Thymus (tissue), 11 donors: ENCODE measurements at regions not wholly inside any gene's neighbourhood (a gene's known extent, or its start where the extent isn't known, plus 50 kb on each side); places are given as distances from the start of the nearest gene placed in this dataset.
"Not testable (repeated sequence)": the region's sequence is repeated elsewhere in the genome, so short reads cannot be mapped to it uniquely, and the experiment has no call there.

ENCODE experiments used
- DNase-seq, 9 donors: peaks; one replicate each; pipeline ENCODE4 v3.0.0-alpha.2; 2013; ENCODE audit warnings: low spot score in 9 of 9, low read depth in 6 of 9, missing footprints in 1 of 9
- H3K27ac ChIP-seq, 2 donors: one replicate each; pipeline ENCODE4 v1.5.1; 2013; ENCODE audit warnings: control low read depth in 1 of 2, low read depth in 1 of 2, low read length in 1 of 2, mild to moderate bottlenecking in 1 of 2, moderate library complexity in 1 of 2
- H3K27me3 ChIP-seq, 2 donors: one replicate each; pipeline ENCODE4 v1.5.1; 2013; ENCODE audit warnings: low read length in 1 of 2; ENCODE audit not compliant: control insufficient read depth in 2 of 2, insufficient read depth in 1 of 2
- H3K36me3 ChIP-seq, 2 donors: one replicate each; pipeline ENCODE4 v1.5.1; 2013; ENCODE audit warnings: low read length in 1 of 2, mild to moderate bottlenecking in 1 of 2, moderate library complexity in 1 of 2; ENCODE audit not compliant: control insufficient read depth in 2 of 2, insufficient read depth in 2 of 2
- H3K4me1 ChIP-seq, 2 donors: one replicate each; pipeline ENCODE4 v1.5.1; 2013; ENCODE audit warnings: low read length in 2 of 2; ENCODE audit not compliant: control insufficient read depth in 2 of 2, insufficient read depth in 2 of 2
- H3K4me3 ChIP-seq, 2 donors: one replicate each; pipeline ENCODE4 v1.5.1; 2013; ENCODE audit warnings: low read length in 2 of 2, control low read depth in 1 of 2, mild to moderate bottlenecking in 1 of 2
- H3K9me3 ChIP-seq, 2 donors: one replicate each; pipeline ENCODE4 v1.5.1; 2013; ENCODE audit warnings: low read length in 1 of 2, mild to moderate bottlenecking in 1 of 2; ENCODE audit not compliant: control insufficient read depth in 2 of 2, insufficient read depth in 1 of 2
- WGBS: extraction: QIAGEN DNeasy Blood & Tissue Kit; methylation state at CpG from one replicate; pipeline ENCODE4 v1.1.7; 2013; 5-methylcytosine and 5-hydroxymethylcytosine counted together
- donor health status: healthy.

DNA sequence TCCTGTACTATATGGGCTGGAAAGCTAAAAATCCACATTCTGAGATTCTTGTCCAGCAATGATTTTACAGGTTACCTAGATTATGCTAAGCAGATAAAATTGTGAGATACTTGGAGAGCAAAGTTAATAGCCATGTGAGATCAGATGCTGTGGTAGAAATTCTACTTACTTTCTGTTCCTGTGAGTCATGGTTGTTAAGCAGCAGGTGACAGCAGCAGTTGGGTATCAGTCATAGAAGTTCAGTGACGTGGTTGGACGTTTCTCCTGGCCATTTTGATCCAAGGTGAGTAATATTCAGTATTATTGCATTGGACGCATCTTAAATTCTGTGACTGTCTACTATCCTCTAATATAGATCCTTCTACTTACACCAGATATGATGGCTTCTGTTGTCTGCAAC lies 524.5 kb downstream of the TMEM38B start:
- H3K36me3 ChIP-seq = no peaks in the 10 kb centered on the region
- no peak for DNase-seq
- H3K4me3 ChIP-seq = no peak overlapping the region
- H3K27ac ChIP-seq = no peak overlapping the region
- no peaks in the 10 kb centered on the region for H3K27me3 ChIP-seq
- 92% methylated on average over 3 of the region's 3 CpGs for WGBS
- H3K4me1 ChIP-seq = no peaks in the 10 kb centered on the region
- no peaks in the 10 kb centered on the region for H3K9me3 ChIP-seq

DNA sequence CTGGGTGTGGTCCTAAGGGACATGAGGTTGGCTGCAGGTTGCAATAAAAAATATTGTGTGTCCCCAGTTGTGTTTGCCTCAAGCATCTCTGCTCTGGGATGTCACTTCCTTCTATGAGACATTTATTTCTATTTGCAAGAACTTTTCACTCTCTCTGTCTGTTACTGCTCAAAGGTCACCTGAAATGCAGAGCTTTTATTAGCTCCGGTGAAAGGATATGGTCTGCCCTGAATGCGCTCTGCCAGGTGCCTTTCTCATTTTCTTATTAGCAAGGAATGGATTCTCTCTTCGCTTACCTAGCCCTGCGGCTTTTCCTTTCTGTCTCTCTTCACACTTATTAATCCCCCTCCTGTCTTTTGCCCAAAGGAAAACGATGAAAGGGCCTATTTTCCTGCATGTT lies 526.1 kb downstream of the TMEM38B start:
- H3K4me3 ChIP-seq = no peak overlapping the region
- no peaks in the 10 kb centered on the region for H3K27me3 ChIP-seq
- H3K9me3 ChIP-seq = no peaks in the 10 kb centered on the region
- H3K36me3 ChIP-seq = no peaks in the 10 kb centered on the region
- WGBS = 97% methylated on average over 5 of the region's 5 CpGs
- H3K4me1 ChIP-seq = no peaks in the 10 kb centered on the region
- no peak overlapping the region for H3K27ac ChIP-seq
- DNase-seq = no peak

DNA sequence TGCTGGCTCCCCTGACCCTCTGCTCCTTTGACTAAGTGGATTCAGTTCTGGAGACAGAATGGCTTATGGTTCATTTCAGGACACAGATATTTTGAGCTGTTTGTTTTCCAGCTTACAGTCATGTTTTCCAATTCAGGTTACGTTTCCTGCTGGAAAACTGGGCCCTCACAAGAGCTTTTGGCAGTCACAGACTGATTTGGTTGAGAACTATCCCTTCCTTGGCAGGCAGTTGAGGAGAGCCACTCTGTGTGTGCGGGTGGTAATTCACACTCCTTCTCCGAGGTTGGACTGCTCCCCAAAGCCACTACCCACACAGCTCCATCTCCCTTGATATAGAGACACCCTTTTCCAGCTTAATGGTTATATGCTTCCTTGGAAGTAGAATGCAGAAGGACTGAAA lies 534.5 kb downstream of the TMEM38B start:
- Histone ChIP-seq H3K9me3 (no peaks in the 10 kb centered on the region), H3K27ac (no peak overlapping the region), H3K36me3 (no peaks in the 10 kb centered on the region), H3K4me3 (no peak overlapping the region), H3K27me3 (no peaks in the 10 kb centered on the region), H3K4me1 (no peaks in the 10 kb centered on the region)
- WGBS = 89% methylated on average over 3 of the region's 3 CpGs
- DNase-seq = no peak

DNA sequence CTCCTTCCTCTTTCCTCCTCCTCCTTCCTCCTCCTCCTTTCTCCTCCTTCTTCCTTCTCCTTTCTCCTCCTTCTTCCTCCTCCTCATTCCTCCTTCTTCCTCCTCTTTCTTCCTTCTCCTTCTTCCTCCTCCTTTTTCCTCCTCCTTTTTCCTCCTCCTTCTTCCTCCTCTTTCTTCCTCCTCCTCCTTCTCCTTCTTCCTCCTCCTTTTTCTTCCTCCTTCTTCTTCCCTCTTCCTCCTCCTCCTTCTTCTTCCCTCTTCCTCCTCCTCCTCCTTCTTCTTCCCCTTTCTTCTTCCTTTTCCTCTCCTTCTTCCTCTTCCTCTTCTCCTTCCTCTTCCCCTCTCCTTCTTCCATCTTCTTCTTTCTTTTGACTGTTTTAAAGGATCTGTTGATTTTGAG lies 538.8 kb downstream of the TMEM38B start:
- no peak for DNase-seq
- Histone ChIP-seq H3K27me3 (no peaks in the 10 kb centered on the region), H3K4me1 (no peaks in the 10 kb centered on the region), H3K9me3 (no peaks in the 10 kb centered on the region), H3K4me3 (no peak overlapping the region), H3K36me3 (no peaks in the 10 kb centered on the region), H3K27ac (no peak overlapping the region)

DNA sequence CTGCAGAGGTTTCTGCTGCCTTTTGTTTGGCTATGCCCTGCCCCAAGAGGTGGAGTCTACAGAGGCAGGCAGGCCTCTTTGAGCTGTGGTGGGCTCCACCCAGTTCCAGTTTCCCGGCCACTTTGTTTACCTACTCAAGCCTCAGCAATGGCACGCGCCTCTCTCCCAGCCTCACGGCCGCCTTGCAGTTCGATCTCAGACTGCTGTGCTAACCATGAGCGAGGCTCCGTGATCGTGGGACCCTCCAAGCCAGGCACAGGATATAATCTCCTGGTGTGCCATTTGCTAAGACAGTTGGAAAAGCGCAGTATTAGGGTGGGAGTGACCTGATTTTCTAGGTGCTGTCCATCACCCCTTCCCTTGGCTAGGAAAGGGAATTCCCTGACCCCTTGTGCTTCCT lies 566.6 kb downstream of the TMEM38B start:
- H3K27ac ChIP-seq, H3K9me3 ChIP-seq, H3K4me3 ChIP-seq, H3K4me1 ChIP-seq, H3K27me3 ChIP-seq, H3K36me3 ChIP-seq, DNase-seq: not testable (repeated sequence)
- WGBS = 98% methylated on average over 10 of the region's 10 CpGs

DNA sequence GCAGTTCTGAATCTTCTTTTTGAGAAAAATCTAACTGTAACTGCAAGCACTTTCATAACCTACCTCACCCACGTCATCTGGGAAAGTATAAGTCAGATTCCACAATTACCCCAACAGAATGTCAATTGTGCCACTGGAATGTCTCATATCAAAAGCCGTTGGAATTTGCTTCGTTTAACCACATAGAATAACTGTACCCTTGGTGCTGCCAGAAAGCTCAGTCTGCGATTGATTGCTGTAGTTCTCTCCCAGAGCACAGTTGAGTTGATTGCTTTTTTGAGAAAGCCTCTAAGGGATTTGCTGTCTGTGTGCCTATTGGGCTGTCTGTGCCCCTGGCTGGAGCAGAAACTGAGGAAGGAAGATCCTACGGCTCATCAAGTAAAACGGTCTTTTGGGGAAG lies 583.6 kb downstream of the TMEM38B start:
- Histone ChIP-seq H3K4me1 (no peaks in the 10 kb centered on the region), H3K36me3 (no peaks in the 10 kb centered on the region), H3K27ac (no peak overlapping the region), H3K4me3 (no peak overlapping the region), H3K9me3 (no peaks in the 10 kb centered on the region), H3K27me3 (no peaks in the 10 kb centered on the region)
- WGBS = 94% methylated on average over 6 of the region's 6 CpGs
- DNase-seq = no peak

DNA sequence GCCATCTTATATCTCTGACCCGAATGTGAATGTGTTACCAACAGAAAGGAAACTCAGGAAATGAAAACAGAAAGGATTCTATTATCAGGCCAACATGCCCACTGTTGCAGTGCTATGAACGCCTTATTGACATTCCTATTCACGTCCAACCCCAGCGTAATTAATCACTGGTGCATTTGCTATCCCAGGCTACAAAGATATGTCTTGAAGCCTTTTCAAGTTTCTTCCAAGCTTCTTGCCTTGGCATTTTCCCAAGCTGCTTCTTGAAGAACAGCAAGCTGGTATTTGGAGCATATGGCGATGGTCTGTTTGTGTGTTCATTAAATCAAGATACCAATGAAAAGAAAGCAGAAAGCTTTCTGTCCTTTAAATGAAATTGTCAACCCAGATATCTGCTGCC lies 579.2 kb upstream of the ZNF462 start:
- DNase-seq = no peak
- no peak overlapping the region for H3K27ac ChIP-seq
- no peaks in the 10 kb centered on the region for H3K36me3 ChIP-seq
- WGBS = 64% methylated on average over 5 of the region's 5 CpGs
- no peaks in the 10 kb centered on the region for H3K4me1 ChIP-seq
- H3K9me3 ChIP-seq = no peaks in the 10 kb centered on the region
- H3K4me3 ChIP-seq = no peak overlapping the region
- H3K27me3 ChIP-seq = no peaks in the 10 kb centered on the region

DNA sequence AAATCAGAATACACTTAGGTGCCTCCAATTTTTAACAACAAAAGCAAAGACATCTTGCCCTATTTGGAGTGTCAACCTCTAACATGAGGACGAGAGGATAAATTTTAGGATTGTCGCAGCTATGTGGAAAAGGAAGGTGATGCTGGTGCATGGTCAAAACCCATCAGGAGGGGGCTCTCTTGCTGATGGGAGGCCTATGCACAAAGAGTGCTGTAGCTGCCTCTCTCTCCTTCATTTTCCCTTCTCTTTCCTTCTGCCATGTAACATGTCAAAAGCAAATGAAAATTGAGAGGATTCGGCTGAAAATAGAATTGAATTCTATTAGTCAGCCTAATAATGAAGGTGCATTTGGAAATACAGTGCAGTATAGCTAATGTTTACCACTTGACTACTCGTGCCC lies 578.7 kb upstream of the ZNF462 start:
- H3K9me3 ChIP-seq = no peaks in the 10 kb centered on the region
- H3K27me3 ChIP-seq = no peaks in the 10 kb centered on the region
- 93% methylated on average over 4 of the region's 4 CpGs for WGBS
- H3K27ac ChIP-seq = no peak overlapping the region
- no peak overlapping the region for H3K4me3 ChIP-seq
- H3K36me3 ChIP-seq = no peaks in the 10 kb centered on the region
- no peaks in the 10 kb centered on the region for H3K4me1 ChIP-seq
- DNase-seq = no peak

DNA sequence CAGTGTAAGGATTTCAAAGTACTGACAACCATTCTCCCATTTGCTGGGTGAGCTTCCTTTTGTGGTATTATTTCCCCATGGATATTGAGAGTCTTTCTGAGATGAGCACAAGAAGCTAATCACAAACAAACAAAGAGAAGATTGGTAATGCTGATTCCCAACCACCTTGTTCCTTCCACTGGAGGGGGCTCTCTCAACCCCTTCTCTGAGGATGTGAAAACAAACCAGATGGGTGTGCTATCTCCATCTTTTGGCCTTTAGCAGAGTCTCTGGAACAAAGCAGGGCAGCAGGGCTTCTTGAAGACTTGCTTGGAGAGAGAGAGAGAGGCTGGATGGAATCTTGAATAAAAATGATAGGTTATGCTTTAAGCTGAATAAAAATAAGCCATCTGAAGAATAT lies 576.7 kb upstream of the ZNF462 start:
- Histone ChIP-seq H3K27me3 (no peaks in the 10 kb centered on the region), H3K4me3 (no peak overlapping the region), H3K9me3 (no peaks in the 10 kb centered on the region), H3K27ac (no peak overlapping the region), H3K36me3 (no peaks in the 10 kb centered on the region), H3K4me1 (no peaks in the 10 kb centered on the region)
- peak in 1 of 9 donors; percentile 15 for DNase-seq

DNA sequence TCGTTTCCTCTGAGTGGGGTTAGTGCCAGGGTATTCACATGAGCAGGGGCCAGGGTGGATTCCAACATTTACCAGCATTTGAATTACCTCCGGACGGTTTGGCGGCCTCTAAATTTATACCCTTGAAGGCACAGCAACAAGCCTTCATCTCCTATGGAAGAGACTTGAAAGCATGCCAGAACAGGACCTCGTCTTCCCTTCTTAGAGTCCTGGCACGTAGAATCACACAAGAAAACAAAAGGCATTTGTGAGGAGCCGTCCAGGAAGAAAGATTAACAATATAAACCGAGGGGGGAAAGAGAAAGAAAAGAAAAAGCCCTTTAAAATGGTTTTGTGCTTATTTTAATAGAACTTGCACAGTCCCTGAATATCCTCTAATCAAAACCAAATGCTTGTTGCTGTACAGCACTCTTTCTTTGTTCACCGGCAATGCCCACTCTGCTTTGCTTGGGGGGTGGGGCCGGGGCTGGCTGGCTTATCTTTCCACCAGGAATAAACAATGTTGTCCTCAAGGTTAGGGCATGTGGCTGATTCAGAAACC lies 575.8 kb upstream of the ZNF462 start:
- H3K9me3 ChIP-seq = no peaks in the 10 kb centered on the region
- WGBS = 92% methylated on average over 10 of the region's 10 CpGs
- no peaks in the 10 kb centered on the region for H3K4me1 ChIP-seq
- no peak overlapping the region for H3K4me3 ChIP-seq
- H3K27me3 ChIP-seq = no peaks in the 10 kb centered on the region
- no peak for DNase-seq
- H3K27ac ChIP-seq = no peak overlapping the region
- no peaks in the 10 kb centered on the region for H3K36me3 ChIP-seq
